ENCODE measurements at regions not wholly inside any gene's neighbourhood (a gene's known extent, or its start where the extent isn't known, plus 50 kb on each side); places are given as distances from the start of the nearest gene placed in this dataset.

DNA sequence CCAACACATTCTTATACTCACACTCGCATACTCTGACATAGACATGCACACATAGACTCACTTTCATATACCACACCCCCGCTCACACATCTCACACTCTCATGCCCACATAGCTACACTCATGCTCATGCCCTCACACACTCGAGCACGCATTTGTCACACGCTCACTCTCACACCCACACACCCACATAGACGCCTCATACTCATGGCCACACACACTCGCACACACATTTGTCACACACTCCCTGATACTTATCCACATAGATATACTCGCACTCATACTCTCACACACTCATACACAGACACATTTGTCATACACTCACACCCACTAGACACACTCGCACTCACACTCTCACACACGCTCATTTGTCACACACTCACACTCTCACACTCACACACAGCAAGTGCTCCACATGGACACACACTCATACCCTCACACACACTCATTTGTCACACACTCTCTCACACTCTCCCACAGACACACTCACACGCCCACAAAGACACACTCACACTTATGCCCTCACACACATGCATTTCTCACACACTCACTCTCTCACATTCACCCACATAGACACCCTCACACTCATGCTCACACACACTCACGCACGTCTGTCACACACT is 50.9 kb downstream of the TNP1 start:
- TF ChIP-seq POLR2A (IDR thresholded peaks at IDR 0.05; ENCODE audit: extremely low read depth, insufficient read length): no peak
- TF ChIP-seq, protein P1, sequence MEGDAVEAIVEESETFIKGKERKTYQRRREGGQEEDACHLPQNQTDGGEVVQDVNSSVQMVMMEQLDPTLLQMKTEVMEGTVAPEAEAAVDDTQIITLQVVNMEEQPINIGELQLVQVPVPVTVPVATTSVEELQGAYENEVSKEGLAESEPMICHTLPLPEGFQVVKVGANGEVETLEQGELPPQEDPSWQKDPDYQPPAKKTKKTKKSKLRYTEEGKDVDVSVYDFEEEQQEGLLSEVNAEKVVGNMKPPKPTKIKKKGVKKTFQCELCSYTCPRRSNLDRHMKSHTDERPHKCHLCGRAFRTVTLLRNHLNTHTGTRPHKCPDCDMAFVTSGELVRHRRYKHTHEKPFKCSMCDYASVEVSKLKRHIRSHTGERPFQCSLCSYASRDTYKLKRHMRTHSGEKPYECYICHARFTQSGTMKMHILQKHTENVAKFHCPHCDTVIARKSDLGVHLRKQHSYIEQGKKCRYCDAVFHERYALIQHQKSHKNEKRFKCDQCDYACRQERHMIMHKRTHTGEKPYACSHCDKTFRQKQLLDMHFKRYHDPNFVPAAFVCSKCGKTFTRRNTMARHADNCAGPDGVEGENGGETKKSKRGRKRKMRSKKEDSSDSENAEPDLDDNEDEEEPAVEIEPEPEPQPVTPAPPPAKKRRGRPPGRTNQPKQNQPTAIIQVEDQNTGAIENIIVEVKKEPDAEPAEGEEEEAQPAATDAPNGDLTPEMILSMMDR (IDR thresholded peaks at IDR 0.05; ENCODE audit: low read depth, low read length): no peak
